ENCODE measurements at regions not wholly inside any gene's neighbourhood (a gene's known extent, or its start where the extent isn't known, plus 50 kb on each side); places are given as distances from the start of the nearest gene placed in this dataset.
"Not testable (repeated sequence)": the region's sequence is repeated elsewhere in the genome, so short reads cannot be mapped to it uniquely, and the experiment has no call there.

- H3K79me2 ChIP-seq (ENCODE audit: control insufficient read depth, insufficient read depth, low read length): no peaks in the 10 kb centered on the region
- no peak overlapping the region for H3K9ac ChIP-seq (ENCODE audit: control insufficient read depth, extremely low read depth, insufficient read depth, low read length)
- H3K9me3 ChIP-seq (ENCODE audit: control insufficient read depth, low read depth, low read length): peaks cover 3% of the 10 kb centered on the region
- H4K20me1 ChIP-seq (ENCODE audit: control insufficient read depth, extremely low read depth, insufficient read depth, low read length): no peaks in the 10 kb centered on the region
- no peak overlapping the region for H3K4me3 ChIP-seq (ENCODE audit: control insufficient read depth in 2 of 3, extremely low read depth in 1 of 3, insufficient read depth in 2 of 3, low read depth in 1 of 3, low read length in 3 of 3)
- no peak overlapping the region for H3K4me2 ChIP-seq (ENCODE audit: control insufficient read depth, extremely low read depth, insufficient read depth, low read depth, low read length)
- no peak overlapping the region for H2AFZ ChIP-seq (ENCODE audit: control insufficient read depth, low read length)
- H3K27me3 ChIP-seq (ENCODE audit: control insufficient read depth, extremely low read depth, insufficient read depth, low read length): no peaks in the 10 kb centered on the region
- TF ChIP-seq EZH2 (IDR thresholded peaks at IDR 0.05; ENCODE audit: low read length) (no peak), CTCF (optimal IDR thresholded peaks at IDR 0.05 in 1 of 3, IDR thresholded peaks at IDR 0.05 in 1 of 3, conservative IDR thresholded peaks at IDR 0.05 in 1 of 3; ENCODE audit: extremely low read depth in 1 of 3, insufficient read depth in 2 of 3, low read length in 3 of 3) (no peak)
- no peaks in the 10 kb centered on the region for H3K9me1 ChIP-seq (ENCODE audit: control insufficient read depth, extremely low read depth, insufficient read depth, low read length)
- H3K27ac ChIP-seq (ENCODE audit: control insufficient read depth, insufficient read depth, low read length): no peak overlapping the region
- FAIRE-seq: no peak
- no peaks in the 10 kb centered on the region for H3K36me3 ChIP-seq (ENCODE audit: control insufficient read depth in 2 of 2, extremely low read depth in 1 of 2, insufficient read depth in 2 of 2, low read length in 2 of 2)
- H3K4me1 ChIP-seq (ENCODE audit: control insufficient read depth, extremely low read depth, insufficient read depth, low read length): peaks cover 17% of the 10 kb centered on the region
- peak; percentile 46 for DNase-seq (ENCODE audit: low read depth, low spot score)
- dilution Hi-C loops (cut with MboI; ENCODE audit: extremely low pct_ligation_motif_present, low sequenced_read_pairs): no loop called here
These were observed 75.3 kb upstream of the PNPT1 start for GRCh38 chr2:55768991-55769390.

DNA sequence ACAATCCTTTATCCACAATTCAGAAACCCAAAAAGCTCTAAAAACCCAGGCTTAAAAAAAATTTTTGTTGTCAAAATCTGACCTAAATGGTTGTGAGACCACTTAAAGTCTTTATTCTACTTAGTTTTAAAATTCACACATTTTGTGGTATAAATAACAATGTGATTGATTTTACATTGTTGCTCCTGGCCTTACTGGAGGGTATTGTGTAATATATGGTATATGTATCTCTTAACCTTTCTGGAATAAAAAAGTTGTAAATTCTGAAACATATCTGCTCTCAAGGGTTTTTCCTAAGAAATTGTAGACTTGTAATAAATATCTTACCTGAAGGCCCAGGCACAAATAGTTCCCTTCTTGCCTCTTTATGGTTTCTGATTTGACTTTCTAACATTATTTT, 73.3 kb upstream of the PNPT1 start:
- dilution Hi-C loops (cut with MboI; ENCODE audit: extremely low pct_ligation_motif_present, low sequenced_read_pairs): no loop called here
- H2AFZ ChIP-seq (ENCODE audit: control insufficient read depth, low read length): no peak overlapping the region
- no peaks in the 10 kb centered on the region for H3K27me3 ChIP-seq (ENCODE audit: control insufficient read depth, extremely low read depth, insufficient read depth, low read length)
- DNase-seq (ENCODE audit: low read depth, low spot score) (no peak), FAIRE-seq (no peak)
- TF ChIP-seq CTCF (optimal IDR thresholded peaks at IDR 0.05 in 1 of 3, IDR thresholded peaks at IDR 0.05 in 1 of 3, conservative IDR thresholded peaks at IDR 0.05 in 1 of 3; ENCODE audit: extremely low read depth in 1 of 3, insufficient read depth in 2 of 3, low read length in 3 of 3) (no peak), EZH2 (IDR thresholded peaks at IDR 0.05; ENCODE audit: low read length) (no peak)
- no peaks in the 10 kb centered on the region for H3K36me3 ChIP-seq (ENCODE audit: control insufficient read depth in 2 of 2, extremely low read depth in 1 of 2, insufficient read depth in 2 of 2, low read length in 2 of 2)
- no peaks in the 10 kb centered on the region for H3K9me1 ChIP-seq (ENCODE audit: control insufficient read depth, extremely low read depth, insufficient read depth, low read length)
- no peak overlapping the region for H3K4me3 ChIP-seq (ENCODE audit: control insufficient read depth in 2 of 3, extremely low read depth in 1 of 3, insufficient read depth in 2 of 3, low read depth in 1 of 3, low read length in 3 of 3)
- no peaks in the 10 kb centered on the region for H3K79me2 ChIP-seq (ENCODE audit: control insufficient read depth, insufficient read depth, low read length)
- peaks cover 12% of the 10 kb centered on the region for H3K4me1 ChIP-seq (ENCODE audit: control insufficient read depth, extremely low read depth, insufficient read depth, low read length)
- H4K20me1 ChIP-seq (ENCODE audit: control insufficient read depth, extremely low read depth, insufficient read depth, low read length): no peaks in the 10 kb centered on the region
- H3K27ac ChIP-seq (ENCODE audit: control insufficient read depth, insufficient read depth, low read length): no peak overlapping the region
- H3K4me2 ChIP-seq (ENCODE audit: control insufficient read depth, extremely low read depth, insufficient read depth, low read depth, low read length): no peak overlapping the region
- peaks cover 3% of the 10 kb centered on the region for H3K9me3 ChIP-seq (ENCODE audit: control insufficient read depth, low read depth, low read length)
- no peak overlapping the region for H3K9ac ChIP-seq (ENCODE audit: control insufficient read depth, extremely low read depth, insufficient read depth, low read length)

GRCh38 chr2:55765708-55766107, 72.1 kb upstream of the PNPT1 start:
- FAIRE-seq: not testable (repeated sequence)

More at GRCh38 chr2:55765708-55766107, 72.1 kb upstream of the PNPT1 start:
- H3K27ac ChIP-seq (ENCODE audit: control insufficient read depth, insufficient read depth, low read length); dilution Hi-C loops (cut with MboI; ENCODE audit: extremely low pct_ligation_motif_present, low sequenced_read_pairs); H3K9me1 ChIP-seq (ENCODE audit: control insufficient read depth, extremely low read depth, insufficient read depth, low read length); H3K9ac ChIP-seq (ENCODE audit: control insufficient read depth, extremely low read depth, insufficient read depth, low read length); H2AFZ ChIP-seq (ENCODE audit: control insufficient read depth, low read length); H3K4me3 ChIP-seq (ENCODE audit: control insufficient read depth in 2 of 3, extremely low read depth in 1 of 3, insufficient read depth in 2 of 3, low read depth in 1 of 3, low read length in 3 of 3); H3K9me3 ChIP-seq (ENCODE audit: control insufficient read depth, low read depth, low read length); H3K27me3 ChIP-seq (ENCODE audit: control insufficient read depth, extremely low read depth, insufficient read depth, low read length); DNase-seq (ENCODE audit: low read depth, low spot score); H3K36me3 ChIP-seq (ENCODE audit: control insufficient read depth in 2 of 2, extremely low read depth in 1 of 2, insufficient read depth in 2 of 2, low read length in 2 of 2); H3K79me2 ChIP-seq (ENCODE audit: control insufficient read depth, insufficient read depth, low read length); H4K20me1 ChIP-seq (ENCODE audit: control insufficient read depth, extremely low read depth, insufficient read depth, low read length); H3K4me2 ChIP-seq (ENCODE audit: control insufficient read depth, extremely low read depth, insufficient read depth, low read depth, low read length): not testable (repeated sequence)
- H3K4me1 ChIP-seq (ENCODE audit: control insufficient read depth, extremely low read depth, insufficient read depth, low read length): peaks cover 25% of the 10 kb centered on the region
